ENCODE measurements at regions not wholly inside any gene's neighbourhood (a gene's known extent, or its start where the extent isn't known, plus 50 kb on each side); places are given as distances from the start of the nearest gene placed in this dataset.
"Not testable (repeated sequence)": the region's sequence is repeated elsewhere in the genome, so short reads cannot be mapped to it uniquely, and the experiment has no call there.

- no peak for DNase-seq
These were observed 159.4 kb upstream of the GCFC2 start for GRCh38 chr2:75870133-75870532.

DNA sequence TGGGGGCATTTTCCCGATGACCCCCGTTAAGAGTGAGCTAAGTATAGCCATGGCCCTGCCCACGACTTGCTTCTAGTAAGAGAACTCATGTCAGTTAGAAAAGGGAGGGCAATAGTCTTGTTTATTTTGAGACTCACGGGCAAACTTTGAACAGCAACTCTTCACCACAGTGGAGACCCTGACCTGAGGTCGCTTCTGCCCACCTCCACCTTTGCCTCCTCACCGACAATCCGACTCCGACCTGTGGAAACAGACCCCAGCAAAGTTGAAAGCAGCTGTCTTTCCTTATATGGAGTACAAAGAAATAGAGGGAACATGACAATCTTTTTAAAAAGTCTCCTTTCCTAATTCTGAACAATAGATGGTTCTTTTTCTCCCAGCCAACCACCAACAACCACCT lies 155.0 kb upstream of the GCFC2 start:
- DNase-seq: no peak

GRCh38 chr2:75865083-75865482 lies 154.4 kb upstream of the GCFC2 start:
- no peak for DNase-seq

DNA sequence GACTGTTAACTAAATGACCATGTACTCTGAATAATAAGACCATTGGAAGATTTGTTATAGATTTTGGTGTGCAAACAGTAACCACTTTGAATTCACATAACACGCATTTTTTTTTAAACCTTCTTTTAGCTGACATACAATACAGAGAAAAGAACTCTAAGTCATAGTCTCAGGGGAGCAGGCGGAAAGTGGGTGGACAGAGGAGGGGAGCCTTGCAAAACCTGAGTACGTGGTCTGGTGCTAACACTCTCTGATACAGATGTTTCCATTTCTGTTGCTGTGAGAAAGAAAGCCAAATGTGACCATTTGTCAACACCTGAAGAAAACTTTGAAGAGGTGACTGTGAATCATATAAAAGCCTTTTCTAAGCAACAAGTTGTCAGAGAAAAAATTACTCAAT lies 151.8 kb upstream of the GCFC2 start:
- DNase-seq: no peak

DNA sequence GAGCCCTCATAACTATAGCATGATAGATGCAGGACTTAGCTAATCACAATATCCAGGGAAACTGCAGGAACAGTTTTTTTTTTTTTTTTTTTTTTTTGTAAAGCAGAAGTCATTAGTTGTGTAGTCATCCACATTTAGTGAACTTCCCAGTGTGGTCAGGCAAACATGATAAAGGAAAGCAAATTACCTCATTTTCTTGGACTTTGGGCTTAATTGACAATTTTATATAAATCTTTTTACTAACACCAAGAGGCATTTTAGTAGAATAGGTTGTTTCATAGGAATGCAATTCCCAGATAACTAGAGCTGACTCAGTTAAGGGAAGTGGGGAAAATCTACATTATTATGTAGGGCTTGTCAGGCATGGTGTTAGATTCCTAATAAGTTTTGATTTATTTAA lies 142.7 kb upstream of the GCFC2 start:
- no peak for DNase-seq

GRCh38 chr2:75852639-75853038 lies 141.9 kb upstream of the GCFC2 start:
- no peak for DNase-seq

DNA sequence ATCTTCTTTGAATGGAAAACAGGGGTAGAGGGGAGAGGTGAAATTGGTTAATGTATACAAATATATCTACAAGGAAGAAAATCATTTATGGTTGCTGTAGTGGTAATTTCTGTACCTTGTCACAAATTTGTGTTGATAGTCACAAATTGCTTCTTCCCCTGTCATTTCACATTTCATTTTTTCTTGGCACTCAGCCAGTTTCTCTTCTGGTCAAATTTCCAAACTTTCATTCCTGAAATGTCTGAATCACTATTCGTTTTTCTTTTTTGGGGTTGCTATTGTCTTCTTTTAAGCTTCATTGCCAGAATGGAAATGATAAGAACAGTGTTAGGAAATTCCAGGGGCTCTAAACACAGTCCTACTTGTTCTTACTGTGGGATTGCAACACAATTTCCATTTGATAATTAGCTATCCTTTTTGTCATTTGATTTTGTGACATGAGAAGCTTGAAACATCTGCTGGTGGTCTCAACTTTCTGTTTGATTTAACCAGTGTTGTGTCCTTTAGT lies 136.0 kb upstream of the GCFC2 start:
- no peak for DNase-seq

GRCh38 chr2:75844651-75845050 lies 133.9 kb upstream of the GCFC2 start:
- DNase-seq: no peak

DNA sequence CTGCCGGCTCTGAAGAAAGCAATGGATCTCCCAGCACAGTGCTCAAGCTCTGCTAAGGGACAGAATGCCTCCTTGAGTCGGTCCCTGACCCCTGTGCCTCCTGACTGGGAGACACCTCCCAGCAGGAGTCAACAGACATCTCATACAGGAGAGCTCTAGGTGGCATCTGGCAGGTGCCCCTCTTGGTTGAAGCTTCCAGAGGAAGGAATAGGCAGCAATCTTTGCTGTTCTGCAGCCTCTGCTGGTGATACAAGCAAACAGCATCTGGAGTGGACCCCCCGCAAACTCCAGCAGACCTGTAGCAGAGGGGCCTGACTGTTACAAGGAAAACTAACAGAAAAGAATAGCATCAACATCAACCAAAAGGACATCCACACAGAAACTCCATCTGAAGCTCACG lies 123.9 kb upstream of the GCFC2 start:
- not testable (repeated sequence) for DNase-seq

DNA sequence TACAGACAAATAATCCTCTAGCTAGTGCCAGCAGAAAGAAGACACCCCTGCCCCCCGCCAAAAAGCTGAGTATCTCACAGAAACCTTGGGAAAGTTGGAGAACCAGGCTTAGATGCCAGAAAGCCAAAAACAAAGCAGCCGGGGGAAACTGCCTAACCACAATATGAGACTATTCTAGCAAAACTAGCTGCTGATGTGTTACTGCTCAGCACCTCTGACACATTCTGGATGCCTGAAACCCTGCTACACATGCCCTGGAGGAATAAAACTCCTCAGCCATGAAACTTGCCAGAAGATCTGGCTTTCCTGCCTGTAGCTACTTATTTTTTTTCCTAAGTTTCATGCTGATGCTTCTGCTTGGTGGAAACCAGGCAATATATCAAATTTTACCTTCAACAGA lies 122.7 kb upstream of the GCFC2 start:
- no peak for DNase-seq

GRCh38 chr2:75828826-75829225 lies 118.1 kb upstream of the GCFC2 start:
- DNase-seq: no peak

DNA sequence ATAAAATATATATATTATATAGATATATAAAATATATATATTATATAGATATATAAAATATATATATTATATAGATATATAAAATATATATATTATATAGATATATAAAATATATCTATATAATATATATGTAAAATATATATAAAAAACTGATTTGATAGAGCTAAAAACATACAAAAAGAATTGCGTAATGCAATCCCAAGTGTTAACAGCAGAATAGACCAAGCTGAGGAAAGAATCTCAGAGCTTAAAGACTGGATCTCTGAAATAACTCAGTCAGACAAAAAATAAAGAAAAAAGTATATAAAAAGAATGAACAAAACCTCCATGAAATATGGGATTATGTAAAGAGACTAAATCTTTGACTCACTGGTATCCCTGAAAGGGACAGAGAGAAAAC lies 112.8 kb upstream of the GCFC2 start:
- DNase-seq: not testable (repeated sequence)

GRCh38 chr2:75822336-75822735 lies 111.6 kb upstream of the GCFC2 start:
- no peak for DNase-seq

DNA sequence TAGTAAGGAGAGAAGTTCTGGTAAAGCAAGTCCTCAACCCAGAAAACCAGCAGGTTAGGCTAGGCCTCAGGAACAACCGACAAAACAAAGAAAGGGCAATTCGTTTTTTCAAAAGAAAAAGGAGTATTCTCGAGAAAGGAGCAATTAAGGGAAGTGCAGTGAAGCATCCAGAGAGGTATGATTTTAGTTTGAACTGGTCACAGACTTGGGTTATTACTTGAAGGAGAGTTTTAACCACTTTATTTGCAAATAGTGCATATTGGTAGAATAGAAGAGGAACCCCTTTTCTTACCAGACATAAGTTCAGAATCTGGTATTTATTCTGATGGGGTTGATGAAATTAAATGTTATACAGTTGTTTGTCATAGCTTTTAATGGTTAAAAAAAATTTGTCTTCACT lies 110.0 kb upstream of the GCFC2 start:
- DNase-seq: no peak

DNA sequence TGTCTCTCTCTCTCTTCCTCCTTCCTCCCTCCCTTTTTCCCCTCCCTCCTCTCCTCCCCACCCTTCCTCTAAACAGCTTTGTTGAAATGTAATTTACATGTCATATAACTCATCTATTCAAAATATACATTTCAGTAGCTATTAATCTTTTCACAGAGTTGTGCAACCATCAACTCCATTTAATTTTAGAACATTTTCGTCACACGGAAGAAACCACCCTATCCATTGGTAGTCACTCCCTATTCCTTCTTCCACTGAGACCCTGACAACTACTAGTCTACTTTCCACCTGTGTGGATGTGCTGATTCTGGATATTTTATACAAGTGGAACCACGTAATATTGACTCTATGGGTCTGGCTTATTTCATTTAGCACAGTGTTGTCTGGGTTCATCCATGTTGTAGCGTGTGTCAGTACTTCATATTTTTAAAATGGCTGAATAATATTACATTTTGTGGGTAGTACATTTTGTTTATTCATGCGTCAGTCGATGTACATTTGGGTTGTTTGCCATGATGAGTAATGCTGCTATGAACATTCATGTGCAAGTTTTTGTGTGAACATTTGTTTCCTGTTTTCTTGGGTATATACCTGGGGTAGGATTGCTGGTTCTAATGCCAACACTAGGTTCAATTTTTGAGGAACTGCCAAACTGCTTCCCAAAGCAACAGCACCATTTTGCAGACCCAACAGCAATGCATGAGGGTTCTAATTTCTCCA lies 100.1 kb upstream of the GCFC2 start:
- no peak for DNase-seq

GRCh38 chr2:75808793-75809535 lies 98.2 kb upstream of the GCFC2 start:
- DNase-seq: no peak

DNA sequence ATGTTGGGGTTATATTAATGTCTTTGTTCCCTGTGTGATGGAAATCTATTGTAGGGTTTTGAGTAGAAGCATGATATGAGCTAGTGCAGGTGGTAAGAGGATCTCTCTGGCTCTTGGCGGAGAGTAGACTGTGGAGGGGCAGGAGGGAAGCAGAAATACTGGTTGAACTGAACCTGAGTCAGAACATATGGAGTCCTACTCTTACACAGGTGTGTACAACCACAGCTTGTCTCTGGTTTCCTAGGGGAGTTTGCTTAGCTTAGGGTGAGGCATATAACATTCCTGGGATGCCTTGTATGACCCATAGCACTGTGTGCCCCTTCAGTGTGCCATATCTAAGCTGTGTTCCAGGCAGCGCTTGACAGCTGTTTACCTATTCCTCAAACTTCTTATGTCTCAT lies 97.3 kb upstream of the GCFC2 start:
- DNase-seq: peak; percentile 11

DNA sequence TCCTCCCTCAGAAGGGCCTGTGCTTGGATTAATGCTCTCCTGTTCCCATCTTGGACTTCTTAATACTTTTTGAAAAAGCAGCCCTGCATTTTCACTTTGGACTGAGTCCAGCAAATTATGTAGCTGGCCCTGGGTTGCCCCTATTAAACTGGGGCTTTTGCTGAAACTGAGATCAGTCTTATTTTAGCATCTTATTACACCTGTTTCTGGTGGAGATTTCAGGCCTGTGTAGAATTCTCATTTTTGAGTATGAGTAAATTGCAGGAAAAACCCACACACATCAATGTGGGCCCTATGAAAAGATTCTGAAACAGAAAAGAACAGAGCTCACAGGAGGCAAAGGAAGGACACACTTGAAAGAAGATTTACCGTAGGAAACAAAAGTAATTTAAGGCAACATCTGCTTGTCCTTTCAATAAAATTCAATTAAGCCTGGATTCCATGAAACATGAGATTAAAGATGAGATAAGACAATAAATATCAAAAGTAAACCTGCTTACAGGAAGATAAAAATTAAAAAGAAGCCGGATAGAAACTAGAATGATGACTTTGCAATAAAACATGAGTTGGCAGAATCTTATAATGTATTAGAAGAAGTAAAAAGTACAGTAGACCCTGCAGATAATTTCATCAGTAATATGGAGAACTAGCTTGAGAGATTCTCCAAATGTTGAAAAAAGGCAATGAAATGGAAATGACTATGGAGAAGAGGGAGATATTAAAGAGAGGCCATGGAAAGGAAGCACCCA lies 90.7 kb upstream of the GCFC2 start:
- DNase-seq: no peak

- DNase-seq: no peak
These were observed 89.7 kb upstream of the GCFC2 start for GRCh38 chr2:75800456-75800855.

DNA sequence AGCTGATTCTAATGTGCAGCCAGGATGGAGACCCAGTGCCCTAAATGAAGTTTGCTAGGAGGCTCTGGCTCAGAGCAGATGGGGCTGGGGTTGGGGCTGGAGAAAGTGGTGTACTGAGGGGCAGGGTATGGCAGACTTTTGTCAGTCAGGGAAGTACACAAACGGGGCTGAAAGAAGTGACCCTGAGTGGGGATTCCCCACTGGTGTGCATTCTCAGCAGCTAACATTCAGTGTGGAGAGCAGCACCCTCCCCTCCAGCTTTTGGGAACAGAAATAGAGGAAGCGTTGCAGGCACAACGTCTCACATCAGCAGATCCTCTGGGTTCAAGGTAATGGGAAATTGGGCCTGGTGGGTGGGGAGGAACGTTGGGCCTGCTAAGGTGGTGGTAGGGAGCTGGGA lies 89.1 kb upstream of the GCFC2 start:
- DNase-seq: no peak

DNA sequence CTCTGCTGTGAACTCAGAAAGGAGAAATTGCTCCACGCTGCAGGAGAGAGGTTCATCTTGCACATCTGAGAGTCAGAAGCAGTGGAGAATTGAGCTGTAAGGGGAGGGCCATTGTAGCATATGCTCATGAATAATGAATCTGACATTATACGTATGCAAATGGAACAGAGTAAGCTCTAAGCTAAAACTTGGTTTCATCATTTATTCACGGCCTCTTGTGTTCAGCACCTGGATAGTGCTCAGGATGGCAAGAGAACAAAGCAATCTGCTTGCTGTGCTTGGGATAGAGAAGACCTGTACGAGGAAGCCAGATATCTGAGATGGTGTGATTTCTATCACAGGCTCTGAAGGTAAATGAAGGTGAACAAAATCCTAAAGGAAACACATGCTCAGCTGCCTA lies 87.9 kb upstream of the GCFC2 start:
- DNase-seq: no peak

GRCh38 chr2:75792996-75793395 lies 82.3 kb upstream of the GCFC2 start:
- DNase-seq: no peak

DNA sequence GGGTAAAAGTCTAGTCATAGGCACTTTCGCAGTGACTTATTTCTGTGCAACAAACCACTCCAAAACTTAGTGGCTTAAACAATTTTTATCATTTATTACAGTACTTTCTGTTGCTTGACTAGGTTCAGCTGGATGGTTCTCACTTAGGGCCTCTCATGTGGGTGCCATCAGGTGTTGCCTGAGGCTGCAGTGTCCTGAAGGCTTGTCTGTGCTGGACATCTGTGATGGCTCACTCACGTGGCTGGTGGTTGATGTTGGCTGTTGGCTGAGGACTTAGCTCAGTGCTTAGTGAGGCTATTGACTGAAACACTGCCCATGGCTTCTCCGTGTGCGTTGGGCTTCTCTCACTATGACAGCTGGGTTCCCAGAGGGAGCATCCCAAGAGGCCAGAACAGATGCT lies 81.4 kb upstream of the GCFC2 start:
- DNase-seq: no peak
